ENCODE measurements at regions not wholly inside any gene's neighbourhood (a gene's known extent, or its start where the extent isn't known, plus 50 kb on each side); places are given as distances from the start of the nearest gene placed in this dataset.

DNA sequence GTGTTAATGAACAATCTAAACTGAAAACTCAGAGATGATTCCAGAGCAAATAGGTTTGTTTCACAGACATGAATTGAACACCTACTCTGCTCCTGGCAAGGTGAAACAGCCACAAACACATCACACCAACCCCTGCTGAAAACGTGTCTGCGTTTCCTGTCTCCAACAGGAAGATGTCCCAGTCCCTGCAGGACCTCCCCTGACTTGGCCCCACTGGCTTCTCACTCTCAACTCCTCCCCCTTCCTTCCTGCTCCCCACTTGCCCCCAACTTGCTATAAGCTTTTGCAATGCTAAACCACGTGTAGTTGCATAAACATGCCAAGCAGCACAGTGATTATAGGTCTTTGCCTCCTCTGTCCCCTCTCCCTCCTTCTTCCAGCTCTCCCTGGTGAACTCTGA lies 567.6 kb downstream of the BCL11B start:
- DNase-seq, result no peak

DNA sequence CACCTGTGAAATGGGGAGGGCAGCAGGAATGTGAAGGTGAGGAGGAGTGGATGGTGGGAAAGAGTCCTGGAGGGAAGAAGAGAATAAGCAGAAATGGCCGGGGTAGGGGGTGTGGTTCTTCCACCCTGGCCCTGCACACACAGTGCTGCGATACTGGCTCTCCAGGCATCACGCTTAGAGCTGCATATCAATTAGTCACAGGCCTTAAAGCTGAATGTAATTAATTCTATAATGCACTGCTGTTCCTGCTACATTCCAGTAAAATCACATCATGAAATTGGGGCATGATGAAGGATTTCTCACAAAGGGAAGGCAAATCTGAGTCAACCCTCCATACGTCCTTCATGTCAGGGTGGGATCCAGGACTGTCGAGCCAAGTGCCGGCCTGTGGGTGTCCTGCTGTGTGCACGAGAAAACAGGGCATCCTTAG lies 566.1 kb downstream of the BCL11B start:
- no peak for DNase-seq

DNA sequence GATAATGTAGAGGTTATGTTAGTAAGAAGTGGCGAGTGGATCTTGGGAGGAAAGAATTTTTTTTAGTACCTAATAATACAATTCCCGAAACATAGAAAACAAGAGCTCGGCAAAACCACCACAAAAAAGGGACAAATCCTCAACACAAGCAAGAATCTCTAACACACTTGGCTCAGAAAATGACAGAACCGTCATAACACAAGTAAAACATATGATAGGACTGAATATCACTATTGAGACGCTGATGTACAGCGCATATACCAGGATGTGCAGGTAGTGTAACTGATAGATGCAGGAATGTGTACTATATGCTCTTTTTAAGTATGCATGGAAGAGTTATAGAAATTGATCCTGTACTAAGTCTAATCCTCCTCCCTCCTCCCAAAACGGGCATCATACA lies 564.5 kb downstream of the BCL11B start:
- DNase-seq, result no peak

DNA sequence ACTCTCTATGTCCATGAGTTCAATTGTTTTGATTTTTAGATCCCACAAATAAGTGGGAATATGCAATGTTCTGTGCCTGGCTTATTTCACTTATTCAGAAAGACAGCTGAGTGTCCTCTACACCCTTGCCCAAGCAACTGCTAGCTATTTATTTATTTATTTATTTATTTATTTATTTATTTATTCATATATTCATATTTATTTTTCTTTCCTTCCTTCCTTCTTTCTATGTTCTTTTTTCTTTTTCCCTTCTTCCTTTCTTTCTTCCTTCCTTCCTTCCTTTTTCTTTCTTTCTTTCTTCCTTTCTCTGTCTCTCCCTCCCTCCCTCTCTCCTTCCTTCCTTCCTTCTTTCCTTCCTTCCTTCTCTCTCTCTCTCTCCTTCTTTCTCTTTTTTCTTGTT lies 563.4 kb downstream of the BCL11B start:
- DNase-seq, result no peak

DNA sequence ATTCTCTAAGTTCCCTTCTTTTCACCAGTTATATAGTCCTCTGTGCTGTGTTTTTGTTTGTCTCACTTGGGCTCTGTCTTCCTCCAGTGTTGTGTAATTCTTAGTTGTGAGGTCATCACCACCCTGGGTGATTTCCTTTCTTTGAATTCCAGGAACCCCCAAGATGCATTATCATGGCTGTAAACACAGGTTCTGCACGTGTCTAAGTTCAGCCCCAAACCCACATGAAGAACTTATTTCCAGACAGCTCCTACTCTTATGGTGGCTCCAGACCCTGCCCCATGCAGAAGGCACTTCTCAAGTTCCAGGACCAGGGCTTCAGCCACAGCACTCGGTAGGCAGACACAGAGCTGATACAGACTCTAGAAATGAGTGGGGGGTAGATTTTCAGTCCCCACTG lies 560.5 kb downstream of the BCL11B start:
- DNase-seq, result no peak

DNA sequence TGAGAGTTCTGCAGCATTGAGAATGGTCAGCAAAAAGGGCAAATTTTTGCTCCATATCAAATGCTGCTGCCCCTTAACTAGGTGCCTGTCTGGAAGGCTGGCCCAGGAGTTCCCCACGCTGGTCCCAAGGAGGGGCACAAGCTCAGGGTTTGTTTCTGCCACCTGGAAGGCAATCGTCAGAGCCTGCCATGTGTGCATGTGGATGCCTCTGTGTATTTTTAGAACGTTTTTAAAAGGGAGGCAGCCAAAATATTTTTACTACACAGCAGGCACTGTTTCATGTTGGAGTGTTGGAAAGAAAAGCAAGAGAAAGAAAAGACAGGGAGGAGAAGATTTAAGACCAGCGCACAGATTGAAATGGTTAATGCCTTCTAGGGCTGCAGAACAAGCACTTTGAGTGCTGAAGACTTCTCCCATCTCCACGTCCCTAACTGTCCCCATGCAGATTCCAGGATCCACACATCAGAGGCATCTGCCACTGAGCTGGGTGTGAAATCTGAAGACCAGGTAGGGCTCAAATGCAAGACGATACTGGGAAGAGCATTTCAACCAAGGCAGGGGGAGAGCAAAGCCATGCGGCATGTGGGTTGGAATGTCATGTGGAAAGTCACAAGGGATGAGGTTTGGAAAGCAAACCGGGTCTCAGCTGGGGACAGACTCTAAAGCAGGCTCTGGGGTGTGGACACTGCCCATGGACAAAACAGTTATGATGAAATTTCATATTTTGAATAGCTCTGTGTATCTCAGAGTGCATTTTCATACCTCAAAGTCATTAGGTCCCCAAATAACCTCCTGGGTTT lies 557.2 kb downstream of the BCL11B start:
- DNase-seq, result no peak

DNA sequence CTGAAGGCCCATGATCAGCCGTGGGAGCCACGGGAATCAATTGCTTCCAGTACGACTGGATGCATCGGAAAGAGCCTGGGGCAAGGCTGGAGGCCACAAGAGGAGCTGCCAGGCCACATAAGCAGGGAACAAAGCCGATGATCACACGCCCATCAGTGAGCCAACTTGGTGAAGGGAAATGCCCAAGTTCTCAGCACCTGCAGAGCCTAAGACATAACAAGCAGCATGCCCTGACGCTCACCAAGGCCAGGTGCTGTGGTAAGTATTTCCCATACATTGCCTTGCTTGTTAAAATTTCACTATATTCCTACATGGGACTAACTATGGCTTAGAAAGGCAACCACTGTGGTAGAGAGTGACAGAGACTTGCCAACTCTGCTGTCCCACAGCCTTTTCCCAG lies 555.9 kb downstream of the BCL11B start:
- no peak for DNase-seq

DNA sequence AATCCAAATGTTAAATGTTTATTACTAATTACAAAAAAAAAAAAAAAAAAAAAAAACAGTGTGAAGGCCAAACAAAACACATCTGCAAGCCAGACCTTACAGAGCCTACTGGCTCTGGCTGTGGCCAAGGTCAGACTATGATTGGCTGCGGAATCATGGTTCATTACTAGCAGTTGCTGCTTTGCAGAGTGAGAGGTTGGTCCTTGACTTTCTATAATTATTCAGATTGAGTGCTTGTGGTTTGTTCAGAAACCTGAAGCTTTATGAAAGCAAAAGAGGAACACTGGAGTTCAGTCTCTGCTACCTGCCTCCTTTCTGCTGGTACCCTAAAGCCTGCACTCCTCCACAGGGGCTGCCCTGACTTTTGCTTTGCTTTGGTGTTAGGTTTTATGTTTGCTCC lies 550.9 kb downstream of the BCL11B start:
- no peak for DNase-seq

DNA sequence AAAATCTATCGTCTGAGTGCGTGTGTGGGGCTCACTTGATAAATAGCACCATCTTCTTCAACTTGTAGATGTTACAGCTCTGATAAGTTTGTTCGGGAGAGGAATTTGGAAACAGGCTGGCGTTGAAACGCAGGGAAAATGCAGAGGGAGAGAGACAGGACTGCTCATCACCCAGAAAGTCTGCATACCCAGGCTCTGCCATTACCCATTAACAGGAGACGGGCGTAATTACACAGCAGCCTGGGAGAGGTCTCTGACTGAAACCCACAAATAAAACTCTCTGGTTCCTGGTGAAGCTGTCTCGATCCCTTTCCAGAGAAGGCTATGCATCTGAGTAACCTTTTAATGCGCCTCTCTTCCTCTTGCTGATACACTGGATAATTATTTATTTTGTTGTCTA lies 547.3 kb downstream of the BCL11B start:
- DNase-seq, result no peak

DNA sequence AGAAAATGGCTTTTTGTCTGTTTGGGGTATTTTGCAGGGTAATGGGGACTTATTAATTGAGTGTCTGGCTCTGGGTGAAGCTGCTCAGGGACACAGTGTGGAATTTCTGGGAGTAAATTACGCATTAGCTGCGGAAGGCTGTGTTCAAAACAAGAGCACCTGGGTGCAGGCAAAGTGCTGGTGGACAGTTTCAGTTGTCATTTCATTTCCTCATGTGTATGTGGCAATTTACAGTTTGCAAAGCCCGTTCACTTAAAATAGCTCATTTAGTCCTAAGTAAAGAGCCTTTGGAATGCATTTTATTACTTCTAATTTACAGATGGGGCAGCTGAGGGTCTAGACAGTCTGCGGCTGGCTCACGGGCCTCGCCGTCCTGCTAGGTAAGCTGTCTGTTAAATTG lies 546.8 kb downstream of the BCL11B start:
- DNase-seq, result no peak

DNA sequence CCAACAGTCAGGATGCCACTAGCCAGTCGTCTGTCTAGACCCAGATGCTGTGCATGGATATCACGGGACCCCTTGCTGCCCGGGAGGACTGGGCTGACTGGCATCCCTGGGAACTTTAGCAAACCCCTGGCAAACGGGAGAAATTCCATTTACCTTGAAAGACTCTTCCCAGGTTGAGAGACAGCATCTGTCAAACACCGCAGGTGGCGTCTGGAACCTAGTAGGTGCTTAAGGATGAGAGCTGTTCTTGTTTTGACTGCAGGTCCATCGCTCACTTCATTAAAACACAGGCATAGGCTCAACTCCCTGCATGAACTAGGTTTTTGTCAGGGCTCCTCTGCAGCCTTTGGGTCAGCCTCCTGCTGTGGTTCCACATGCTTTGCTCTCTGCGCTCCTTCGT lies 546.3 kb downstream of the BCL11B start:
- no peak for DNase-seq

DNA sequence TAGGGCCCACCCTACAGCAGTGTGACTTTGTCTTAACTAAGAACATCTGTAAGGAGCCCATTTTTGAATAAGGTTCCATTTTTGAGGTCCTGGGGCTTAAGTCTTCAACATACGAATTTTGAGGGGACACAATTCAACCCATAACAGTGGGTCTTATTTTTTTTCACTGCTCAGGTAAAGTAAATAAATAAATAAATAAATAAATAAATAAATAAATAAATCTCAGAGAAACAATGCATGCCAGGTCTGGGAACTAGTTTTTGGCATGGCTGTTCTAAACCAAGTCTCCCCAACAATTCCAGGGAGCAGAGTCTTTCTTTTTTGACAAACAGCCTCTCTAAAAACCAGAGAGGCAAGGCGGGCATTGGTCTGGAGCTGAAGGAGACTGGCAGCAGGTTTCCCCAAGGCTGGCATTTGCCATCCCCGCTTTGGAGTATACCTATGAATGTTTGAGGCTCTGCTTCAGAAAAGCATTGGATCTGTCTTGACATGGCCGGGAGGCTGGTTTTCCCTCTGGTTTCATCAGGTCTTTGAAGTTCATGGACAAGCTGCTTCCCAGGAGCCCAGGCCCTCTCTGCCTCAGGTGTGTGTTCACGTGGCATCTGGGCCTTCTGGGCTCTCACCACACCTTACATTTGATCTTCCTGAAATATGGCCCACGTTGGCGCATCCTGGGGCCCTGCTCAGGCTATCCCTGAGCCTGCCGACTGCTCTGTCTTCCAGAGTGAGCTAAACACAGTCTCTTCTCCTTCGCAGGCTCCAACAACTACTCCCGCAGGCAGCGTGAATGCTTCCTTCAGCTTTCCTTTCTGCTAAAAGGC lies 545.2 kb downstream of the BCL11B start:
- DNase-seq, result no peak

DNA sequence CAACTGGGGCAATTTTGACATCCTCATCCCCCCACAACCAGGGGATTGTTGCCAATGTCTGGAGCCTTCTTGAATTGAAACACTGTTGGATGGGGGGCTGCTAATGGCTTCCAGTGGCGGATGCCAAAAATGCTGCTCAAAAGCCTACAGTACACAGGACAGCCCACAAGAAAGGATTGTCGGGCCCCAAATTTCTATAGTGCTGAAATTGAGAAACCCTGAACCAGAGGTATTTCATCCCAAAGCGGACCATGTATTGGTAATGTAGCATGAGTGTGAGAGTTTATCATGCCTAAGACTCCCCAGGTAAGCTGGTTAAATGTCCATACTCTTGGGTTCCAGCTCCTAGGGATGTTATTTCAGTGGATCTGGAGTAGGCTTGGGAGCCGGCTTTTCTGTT lies 544.0 kb downstream of the BCL11B start:
- no peak for DNase-seq

DNA sequence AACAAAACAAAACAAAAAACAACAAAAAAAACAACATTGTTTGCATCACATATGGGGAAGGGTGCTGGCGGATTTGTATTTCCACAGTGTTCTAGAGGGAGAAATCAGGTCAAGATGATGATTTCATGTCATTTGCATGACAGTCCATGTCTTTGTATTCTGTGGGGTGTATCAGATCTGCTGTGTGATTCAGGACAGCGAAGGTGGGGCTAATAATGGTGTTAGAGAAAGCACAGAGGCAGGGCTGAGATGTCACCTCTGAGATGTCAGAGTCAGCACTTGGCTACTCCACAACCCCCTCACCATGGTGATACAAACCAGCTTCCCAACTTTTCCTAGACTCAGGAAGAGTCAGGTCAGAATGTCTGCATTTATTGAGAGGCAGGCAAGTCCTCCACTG lies 543.2 kb downstream of the BCL11B start:
- no peak for DNase-seq

DNA sequence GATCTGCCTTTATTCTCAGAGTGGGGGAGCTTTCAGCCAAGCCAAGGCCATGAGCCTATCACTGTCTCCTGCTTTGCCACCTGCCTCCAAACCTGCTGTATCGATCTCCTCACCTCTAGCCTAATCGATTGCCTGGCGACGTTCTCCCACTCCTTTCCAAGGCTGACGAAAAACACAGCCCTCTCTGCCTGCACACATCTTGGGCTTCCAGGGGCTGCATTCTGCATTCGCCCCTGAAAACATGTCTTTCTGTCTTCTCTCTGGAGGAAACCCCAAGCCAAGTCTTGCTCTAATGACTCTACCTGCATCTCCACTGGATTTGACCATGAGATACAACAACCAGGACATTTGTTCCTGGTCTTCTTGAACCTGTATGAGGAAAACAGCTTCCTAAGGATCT lies 540.7 kb downstream of the BCL11B start:
- DNase-seq, result no peak

DNA sequence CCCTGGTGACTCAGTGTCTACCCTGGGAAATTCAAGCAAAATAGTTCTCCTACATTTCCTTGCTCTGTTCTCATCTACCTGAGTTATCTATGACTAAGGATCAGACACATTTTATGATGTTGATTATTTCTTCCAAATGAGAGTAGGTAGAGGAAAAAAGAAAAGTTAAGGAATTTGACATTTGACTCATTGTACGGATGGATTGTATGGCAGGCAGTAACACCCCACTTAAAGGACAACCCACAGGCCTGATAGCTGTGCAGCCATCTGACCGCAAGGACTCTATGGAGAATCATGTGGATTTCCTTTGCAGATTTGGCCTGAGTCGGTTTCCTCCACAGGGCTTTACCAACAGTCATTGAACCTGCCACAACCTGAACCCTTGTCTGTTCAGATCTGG lies 540.3 kb downstream of the BCL11B start:
- no peak for DNase-seq

DNA sequence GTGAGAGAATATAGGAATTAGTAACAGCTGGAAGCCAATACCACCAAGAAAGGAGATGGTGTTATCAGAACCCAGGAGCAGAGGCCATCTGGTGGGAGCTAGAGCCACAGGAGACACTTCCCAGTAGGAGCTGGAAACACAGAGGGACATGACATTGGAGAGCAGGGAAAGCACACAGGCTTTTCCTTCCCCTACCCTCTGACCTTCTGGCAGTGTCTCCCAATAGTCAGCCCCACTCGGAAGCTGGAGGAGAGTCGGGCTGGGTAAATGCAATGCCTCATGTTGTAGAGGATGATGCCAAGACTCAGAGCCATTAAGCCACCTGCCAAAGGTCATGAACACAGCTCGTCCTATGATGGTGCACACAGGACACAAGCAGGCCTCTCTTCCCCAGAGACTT lies 538.5 kb downstream of the BCL11B start:
- no peak for DNase-seq

DNA sequence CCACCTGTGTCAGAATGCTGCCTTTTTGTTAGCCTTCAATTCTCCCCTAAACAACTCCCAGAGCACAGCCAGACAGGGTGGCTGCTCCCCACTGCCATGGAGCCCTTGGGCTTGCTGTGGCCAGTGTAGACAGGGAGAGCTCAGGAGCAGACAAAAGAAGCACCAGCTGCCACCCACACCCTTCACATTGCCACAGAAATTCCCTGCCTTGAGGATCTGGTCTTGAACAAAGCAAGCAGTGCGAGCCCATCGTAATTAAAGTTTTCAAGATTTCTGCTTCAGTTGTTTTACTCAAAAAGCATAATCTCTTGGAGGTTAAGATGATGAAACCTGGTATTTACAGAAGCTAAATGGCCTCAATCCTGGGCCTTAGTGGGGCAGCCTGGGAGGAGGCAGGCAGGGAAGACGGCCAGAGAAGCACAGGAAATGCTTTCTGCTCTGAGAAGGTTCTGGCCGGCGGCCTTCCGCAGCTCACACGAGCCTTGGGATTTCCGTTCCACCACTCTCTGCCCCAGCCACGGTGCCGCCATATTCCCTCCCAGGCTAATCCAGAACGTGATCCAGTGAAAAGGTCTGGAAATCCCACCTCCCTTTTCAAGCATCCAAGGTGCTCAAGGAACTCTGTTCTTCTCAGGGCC lies 535.2 kb downstream of the BCL11B start:
- no peak for DNase-seq

DNA sequence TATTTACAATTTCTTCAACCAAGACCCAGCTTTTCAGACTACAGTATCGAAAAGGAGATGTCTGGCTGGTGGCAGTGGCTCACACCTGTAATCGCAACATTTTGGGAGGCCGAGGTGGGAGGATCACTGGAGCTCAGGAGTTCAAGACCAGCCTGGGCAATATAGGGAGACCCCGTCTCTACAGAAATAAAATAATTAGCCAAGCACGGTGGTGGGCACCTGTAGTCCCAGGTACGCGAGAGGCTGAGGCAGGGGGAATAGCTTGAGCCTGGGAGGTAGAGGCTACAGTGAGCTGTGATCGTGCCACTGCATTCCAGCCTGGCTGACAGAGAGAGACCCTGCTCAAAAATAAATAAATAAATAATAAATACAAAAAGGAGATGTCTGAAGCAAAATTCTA lies 530.5 kb downstream of the BCL11B start:
- DNase-seq, result no peak

DNA sequence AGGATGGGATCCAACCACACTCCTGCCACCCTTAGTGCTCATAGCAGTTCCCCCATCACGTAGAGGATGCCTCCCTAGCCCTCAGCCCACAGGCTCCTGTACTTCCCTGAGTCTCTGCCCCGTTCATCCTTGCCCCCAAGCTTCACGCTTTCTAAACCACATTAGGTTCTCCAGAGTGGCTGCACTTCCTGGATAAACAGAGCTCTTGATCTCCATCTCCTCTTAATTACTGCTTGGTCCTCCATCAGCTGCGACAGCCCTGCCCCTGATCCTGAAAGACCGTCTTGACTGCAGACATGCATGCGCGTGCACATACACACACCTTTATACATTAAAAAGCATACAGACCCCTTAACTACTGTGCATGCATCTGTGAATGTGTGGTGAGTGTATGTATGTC lies 530.0 kb downstream of the BCL11B start:
- DNase-seq, result no peak

DNA sequence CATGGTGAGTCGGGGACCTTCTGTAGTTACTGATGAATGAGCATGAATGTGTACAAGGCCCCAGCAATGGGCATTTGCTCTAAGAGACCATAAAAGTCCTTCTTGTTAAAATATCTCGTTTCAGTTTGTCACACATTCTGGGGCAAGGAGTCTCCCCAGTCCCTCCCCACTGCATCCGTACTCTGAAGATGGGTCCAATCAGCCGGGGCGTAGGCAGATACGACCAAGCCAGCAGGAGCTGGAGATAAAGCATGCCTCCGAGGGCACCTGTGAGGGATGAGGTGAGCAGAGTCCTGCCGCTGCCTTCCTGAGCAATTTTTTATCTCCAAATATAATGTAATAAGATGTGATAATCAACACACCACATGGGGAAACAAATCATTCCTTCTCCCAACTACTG lies 528.5 kb downstream of the BCL11B start:
- no peak for DNase-seq

DNA sequence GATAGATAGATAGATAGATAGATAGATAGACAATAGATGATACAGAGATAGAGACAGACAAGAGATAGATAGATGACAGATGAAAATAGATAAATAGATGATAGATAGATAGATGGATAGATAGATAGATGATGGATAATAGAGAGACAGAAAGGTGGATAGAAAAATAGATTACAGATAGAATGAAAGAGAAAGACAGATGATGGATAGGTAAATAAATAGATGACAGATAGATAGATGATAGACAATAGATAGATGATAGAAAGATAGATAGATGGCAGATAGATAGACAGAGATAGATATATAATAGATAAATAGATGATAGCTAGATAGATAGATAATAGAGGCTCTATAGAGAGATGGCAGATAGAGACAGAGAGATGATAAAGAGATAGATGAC lies 523.0 kb downstream of the BCL11B start:
- no peak for DNase-seq

DNA sequence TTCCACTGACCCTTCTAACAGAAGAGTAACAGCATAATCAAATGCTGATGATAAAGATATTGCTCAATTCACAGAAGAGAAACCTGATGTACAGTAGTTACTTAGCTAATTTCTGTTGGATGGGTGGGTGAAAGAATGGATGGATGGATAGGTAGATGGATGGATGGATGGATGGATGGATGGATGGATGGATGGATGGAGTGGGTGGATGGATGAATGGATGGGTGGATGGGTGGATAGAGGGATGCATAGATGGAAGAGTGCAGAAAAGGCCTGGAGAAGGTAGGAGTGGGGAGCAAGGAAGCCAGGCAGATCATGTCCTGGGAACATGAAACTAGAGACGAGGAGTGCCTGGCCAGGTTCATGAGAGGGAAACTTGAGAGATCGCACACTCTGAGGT lies 520.9 kb downstream of the BCL11B start:
- DNase-seq, result no peak

DNA sequence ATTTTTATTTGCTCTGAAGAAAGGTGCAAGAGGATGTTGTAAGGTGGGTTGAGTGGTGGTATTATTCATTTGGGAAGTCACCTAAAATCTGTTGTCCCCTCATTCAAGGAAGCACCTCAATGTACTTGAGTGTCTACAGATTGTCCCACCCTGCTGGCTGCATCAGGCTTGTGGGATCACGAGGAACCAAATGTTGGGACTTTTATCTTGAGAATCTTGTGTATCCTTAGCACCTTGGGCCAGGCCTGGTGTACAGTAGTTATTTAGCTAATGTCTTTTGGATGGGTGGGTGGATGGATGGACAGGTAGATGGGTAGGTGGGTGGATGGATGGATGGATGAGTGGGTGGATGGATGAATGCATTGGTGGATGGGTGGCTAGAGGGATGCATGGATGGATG lies 519.3 kb downstream of the BCL11B start:
- DNase-seq, result no peak
